ENCODE measurements at regions not wholly inside any gene's neighbourhood (a gene's known extent, or its start where the extent isn't known, plus 50 kb on each side); places are given as distances from the start of the nearest gene placed in this dataset.
A peak's percentile ranks its signal among the peaks of the same experiment; 100 is the strongest.
"Not testable (repeated sequence)": the region's sequence is repeated elsewhere in the genome, so short reads cannot be mapped to it uniquely, and the experiment has no call there.

GRCh38 chr13:87100431-87100830, 570.7 kb upstream of the SLITRK5 start:
- no peak for DNase-seq (ENCODE audit: low spot score)

GRCh38 chr13:87107651-87108050, 563.5 kb upstream of the SLITRK5 start:
- DNase-seq (ENCODE audit: low spot score) = no peak

GRCh38 chr13:87120476-87120875, 550.7 kb upstream of the SLITRK5 start:
- DNase-seq (ENCODE audit: low spot score) = no peak

GRCh38 chr13:87122551-87122950, 548.6 kb upstream of the SLITRK5 start:
- no peak for DNase-seq (ENCODE audit: low spot score)

- peak; percentile 59 for DNase-seq (ENCODE audit: low spot score)
Measured at GRCh38 chr13:87123987-87124784, 547.0 kb upstream of the SLITRK5 start.

- no peak for DNase-seq (ENCODE audit: low spot score)
Measured at GRCh38 chr13:87124785-87125074, 546.4 kb upstream of the SLITRK5 start.

GRCh38 chr13:87128036-87128435, 543.1 kb upstream of the SLITRK5 start:
- DNase-seq (ENCODE audit: low spot score) = no peak

- no peak for DNase-seq (ENCODE audit: low spot score)
Measured at GRCh38 chr13:87128491-87128890, 542.7 kb upstream of the SLITRK5 start.

- DNase-seq (ENCODE audit: low spot score) = no peak
Measured at GRCh38 chr13:87129602-87130300, 541.4 kb upstream of the SLITRK5 start.

GRCh38 chr13:87130423-87130822, 540.7 kb upstream of the SLITRK5 start:
- DNase-seq (ENCODE audit: low spot score) = no peak

GRCh38 chr13:87131611-87132010, 539.6 kb upstream of the SLITRK5 start:
- no peak for DNase-seq (ENCODE audit: low spot score)

- no peak for DNase-seq (ENCODE audit: low spot score)
Measured at GRCh38 chr13:87138866-87139265, 532.3 kb upstream of the SLITRK5 start.

GRCh38 chr13:87147076-87147475, 524.1 kb upstream of the SLITRK5 start:
- DNase-seq (ENCODE audit: low spot score) = no peak

- no peak for DNase-seq (ENCODE audit: low spot score)
Measured at GRCh38 chr13:87153371-87153770, 517.8 kb upstream of the SLITRK5 start.

- DNase-seq (ENCODE audit: low spot score) = no peak
Measured at GRCh38 chr13:87166348-87166747, 504.8 kb upstream of the SLITRK5 start.

- DNase-seq (ENCODE audit: low spot score) = no peak
Measured at GRCh38 chr13:87168390-87168789, 502.8 kb upstream of the SLITRK5 start.

- no peak for DNase-seq (ENCODE audit: low spot score)
Measured at GRCh38 chr13:87169337-87169736, 501.8 kb upstream of the SLITRK5 start.

- DNase-seq (ENCODE audit: low spot score) = no peak
Measured at GRCh38 chr13:87172166-87172835, 498.9 kb upstream of the SLITRK5 start.

GRCh38 chr13:87185138-87185537, 486.0 kb upstream of the SLITRK5 start:
- not testable (repeated sequence) for DNase-seq (ENCODE audit: low spot score)

GRCh38 chr13:87186647-87187046, 484.5 kb upstream of the SLITRK5 start:
- DNase-seq (ENCODE audit: low spot score) = not testable (repeated sequence)

GRCh38 chr13:87191485-87191884, 479.7 kb upstream of the SLITRK5 start:
- not testable (repeated sequence) for DNase-seq (ENCODE audit: low spot score)

GRCh38 chr13:87198371-87198770, 472.8 kb upstream of the SLITRK5 start:
- DNase-seq (ENCODE audit: low spot score) = no peak

GRCh38 chr13:87206708-87207107, 464.5 kb upstream of the SLITRK5 start:
- no peak for DNase-seq (ENCODE audit: low spot score)

Data from LoVo (cell line).